ENCODE measurements at regions not wholly inside any gene's neighbourhood (a gene's known extent, or its start where the extent isn't known, plus 50 kb on each side); places are given as distances from the start of the nearest gene placed in this dataset.

GRCh38 chr16:85381738-85382592 lies 231.2 kb upstream of the GSE1 start (continued):
- TF ChIP-seq FOXO4 (CRISPR knock-in tag; conservative IDR thresholded peaks at IDR 0.05) (0 out of 2 replicates have a peak, but pooled peaks have one; percentile 62), MAFK (conservative IDR thresholded peaks at IDR 0.05 in 1 of 2, IDR thresholded peaks at IDR 0.05 in 1 of 2; ENCODE audit: low read length in 2 of 2) (no peak), ZNF598 (CRISPR knock-in tag; IDR thresholded peaks at IDR 0.05; ENCODE audit: borderline replicate concordance) (no peak)

GRCh38 chr16:85382717-85383118 lies 230.4 kb upstream of the GSE1 start:
- H3K9me3 ChIP-seq (ENCODE audit: low read length): no peaks in the 10 kb centered on the region
- no peak for ATAC-seq
- H4K20me1 ChIP-seq (ENCODE audit: insufficient read depth, low read length): no peaks in the 10 kb centered on the region; the same call in 1 of the 2 replicates
- no TSS peak for BruUV-seq (replicated peaks)
- no peak for DNase-seq (ENCODE audit: low spot score)
- H3K4me3 ChIP-seq (replicated peaks in 1 of 3; ENCODE audit: insufficient read depth in 1 of 3, low read depth in 2 of 3, low read length in 3 of 3): no peak overlapping the region
- ChIA-PET POLR2A (no interaction called here), CTCF (ENCODE audit: low intra/inter-chr PET ratio, low total read pairs) (no interaction called here)
- H3K36me3 ChIP-seq (replicated peaks in 1 of 2; ENCODE audit: control insufficient read depth in 1 of 2, insufficient read depth in 2 of 2, low read length in 2 of 2): no peaks in the 10 kb centered on the region
- H3K27me3 ChIP-seq (ENCODE audit: control insufficient read depth in 1 of 2, insufficient read depth in 2 of 2, low read length in 2 of 2): peaks cover 3 to 25% of the 10 kb centered on the region in 2 experiments; a peak in 3 of 5 replicates
- H3K27ac ChIP-seq (ENCODE audit: extremely low read length, insufficient read depth, low read length): no peak overlapping the region
- H3K4me1 ChIP-seq (ENCODE audit: insufficient read depth, low read length): peaks cover 58% of the 10 kb centered on the region
- whole genome bisulfite sequencing (ENCODE audit: low lambda C conversion rate): 77% methylated on average over 11 of the region's 11 CpGs
- intact Hi-C loops (cut with micrococcal nuclease; ENCODE audit: unreplicated experiment): no loop called here
- FAIRE-seq: no peak
- no peak overlapping the region for H2AFZ ChIP-seq (ENCODE audit: low read length)
- no peak overlapping the region for H3K9ac ChIP-seq (ENCODE audit: insufficient read depth, low read depth, low read length)
- in situ Hi-C loops (cut with HindIII; ENCODE audit: extremely low pct_ligation_motif_present, low pct_unique_long_range_greater_than_20kb): no loop called here
- no peaks in the 10 kb centered on the region for H3K79me2 ChIP-seq (ENCODE audit: insufficient read depth, low read length)
- no peak overlapping the region for H3K4me2 ChIP-seq (ENCODE audit: low read depth, low read length)
- TF ChIP-seq HOXA9 (CRISPR knock-in tag; IDR thresholded peaks at IDR 0.05; ENCODE audit: borderline replicate concordance) (peak; percentile 37; the same call in 1 of the 2 replicates), ZBTB25 (CRISPR knock-in tag; IDR thresholded peaks at IDR 0.05) (no peak), MNT (IDR thresholded peaks at IDR 0.05) (peak; percentile 99), HNF4G (IDR thresholded peaks at IDR 0.05; ENCODE audit: borderline replicate concordance, low read depth, low read length) (no peak), HNF4G (CRISPR knock-in tag; IDR thresholded peaks at IDR 0.05; ENCODE audit: borderline replicate concordance, low read depth) (no peak), KLF12 (CRISPR knock-in tag; IDR thresholded peaks at IDR 0.05; ENCODE audit: borderline replicate concordance) (no peak), SKIL (CRISPR knock-in tag; IDR thresholded peaks at IDR 0.05; ENCODE audit: borderline replicate concordance) (peak; percentile 23; the same call in 1 of the 2 replicates), TP53 (CRISPR knock-in tag; conservative IDR thresholded peaks at IDR 0.05) (no peak), RARA (CRISPR knock-in tag; IDR thresholded peaks at IDR 0.05) (no peak), MXD4 (CRISPR knock-in tag; IDR thresholded peaks at IDR 0.05) (no peak), MTA1 (CRISPR knock-in tag; IDR thresholded peaks at IDR 0.05; ENCODE audit: borderline replicate concordance) (0 out of 2 replicates have a peak, but pooled peaks have one; percentile 50), ZNF207 (IDR thresholded peaks at IDR 0.05; ENCODE audit: borderline replicate concordance) (0 out of 2 replicates have a peak, but pooled peaks have one; percentile 76)
